ENCODE measurements at regions not wholly inside any gene's neighbourhood (a gene's known extent, or its start where the extent isn't known, plus 50 kb on each side); places are given as distances from the start of the nearest gene placed in this dataset.
"Not testable (repeated sequence)": the region's sequence is repeated elsewhere in the genome, so short reads cannot be mapped to it uniquely, and the experiment has no call there.

DNA sequence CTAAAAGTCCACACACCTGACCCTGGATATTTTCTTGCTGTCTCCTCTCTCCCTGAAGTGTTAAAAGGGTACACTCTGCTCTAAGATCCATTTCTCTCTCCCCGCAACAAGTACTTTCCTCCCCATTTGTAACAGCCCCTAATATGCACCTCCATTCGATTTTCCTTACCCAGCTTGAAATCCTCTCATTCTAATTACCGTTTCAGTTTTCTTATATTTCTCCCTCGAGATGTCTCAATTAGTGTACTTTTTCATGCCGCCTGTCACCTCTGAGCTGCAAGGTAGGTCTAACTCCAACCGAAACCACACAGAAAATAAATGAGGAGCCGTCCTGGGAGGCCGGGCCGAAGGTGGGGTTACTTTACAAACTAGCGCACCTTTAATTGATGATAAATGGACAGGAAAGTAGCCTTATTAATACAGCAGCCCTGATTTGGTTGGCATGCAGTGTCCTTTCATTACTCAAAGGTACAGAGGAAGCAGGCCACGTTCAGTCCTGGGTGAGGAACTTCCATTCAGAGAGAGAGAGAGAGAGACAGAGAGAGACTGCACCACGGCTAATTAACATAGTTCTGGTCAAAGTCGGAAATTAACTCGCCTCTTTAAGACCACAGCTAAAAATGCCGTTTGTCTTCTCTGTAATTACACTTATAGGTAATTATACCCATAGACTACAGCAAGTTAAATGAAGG lies 319.9 kb downstream of the ARRDC4 start:
- DNase-seq: no peak

DNA sequence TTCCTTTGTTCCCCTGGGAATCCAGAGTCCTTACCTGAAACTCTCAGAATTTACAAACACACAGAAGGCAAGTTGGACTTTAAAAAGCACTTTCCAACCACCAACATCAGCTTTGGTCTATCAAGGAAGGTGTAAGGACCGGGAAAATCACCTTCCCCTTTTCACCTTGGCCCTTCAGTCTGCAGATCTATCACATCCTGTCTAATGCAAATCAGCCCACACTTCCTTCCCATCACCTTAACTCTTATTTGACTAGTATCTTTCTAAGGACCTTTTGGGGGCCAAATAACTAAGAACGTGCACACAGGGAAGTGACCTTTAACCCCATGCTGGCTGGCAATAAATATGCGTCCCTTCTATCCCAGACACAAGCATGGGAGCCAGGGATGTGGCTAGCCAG lies 320.6 kb downstream of the ARRDC4 start:
- DNase-seq: no peak

DNA sequence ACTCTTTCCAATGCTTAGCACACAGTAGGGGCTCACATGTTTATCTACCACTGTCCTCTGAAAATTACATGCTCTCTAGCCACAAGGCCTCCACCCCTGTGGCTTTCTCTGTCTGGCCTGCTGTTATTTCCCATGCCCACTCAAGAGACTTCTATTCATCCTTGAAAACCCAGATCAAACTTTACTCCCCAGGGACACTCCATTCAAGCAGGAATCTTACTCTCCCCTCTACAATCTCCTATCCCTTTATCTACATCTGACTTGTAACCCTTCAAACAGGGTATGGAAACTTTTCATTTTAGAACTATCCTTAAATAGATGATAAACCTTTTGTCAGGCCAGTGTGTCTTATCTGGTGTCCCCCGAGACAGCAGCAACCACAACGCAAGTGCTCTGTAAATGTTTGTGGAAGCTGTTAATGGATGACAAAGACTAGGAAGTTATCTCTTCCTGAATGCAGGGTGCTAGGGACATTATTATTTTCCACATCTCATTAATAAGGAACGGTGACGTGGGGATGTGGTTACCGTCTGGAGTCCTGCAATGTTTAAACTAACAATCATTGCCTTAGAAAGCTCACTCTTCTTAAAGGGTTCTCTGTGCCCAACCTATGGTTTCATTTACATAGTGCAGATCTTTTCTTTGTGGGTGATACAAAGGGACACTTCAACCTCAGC lies 322.3 kb downstream of the ARRDC4 start:
- no peak for DNase-seq

DNA sequence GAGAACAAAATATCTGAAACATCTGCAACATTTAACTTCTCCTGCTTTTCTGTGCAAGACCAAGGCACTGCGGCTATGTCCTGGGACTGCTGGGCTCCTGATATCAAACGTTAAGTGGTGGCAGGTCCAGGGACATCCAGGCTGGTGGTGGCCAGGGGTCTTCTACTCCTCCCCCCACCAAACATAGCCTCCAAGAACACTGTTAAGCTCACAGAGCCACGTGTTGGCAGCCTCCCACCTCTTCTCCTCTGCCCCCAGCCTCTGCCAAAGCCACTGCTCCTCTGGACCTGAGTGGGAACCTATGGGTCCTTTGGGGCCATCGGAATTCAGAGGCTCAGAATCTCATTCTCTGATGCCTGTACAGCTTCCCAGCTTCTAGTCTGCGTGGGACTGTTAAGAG lies 325.7 kb downstream of the ARRDC4 start:
- DNase-seq: no peak

DNA sequence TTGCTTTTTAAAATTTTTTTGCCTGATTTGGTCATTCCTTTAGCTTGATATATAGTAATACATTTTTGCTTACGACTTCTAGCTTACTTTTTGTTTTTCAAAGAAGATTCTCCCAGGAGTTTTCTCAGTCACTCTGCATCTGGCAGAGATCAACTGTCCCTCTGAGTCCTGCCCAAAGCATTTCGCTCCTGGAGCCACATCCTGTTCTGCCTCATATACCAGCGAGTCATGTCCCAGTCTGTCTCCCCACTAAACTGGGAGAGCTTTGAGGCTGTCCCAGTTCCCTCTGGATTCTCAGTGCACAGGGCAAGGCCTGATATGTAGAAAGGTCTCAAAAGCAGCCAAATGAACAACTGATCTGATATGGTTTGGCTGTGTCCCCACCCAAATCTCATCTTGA lies 326.3 kb downstream of the ARRDC4 start:
- DNase-seq: no peak

DNA sequence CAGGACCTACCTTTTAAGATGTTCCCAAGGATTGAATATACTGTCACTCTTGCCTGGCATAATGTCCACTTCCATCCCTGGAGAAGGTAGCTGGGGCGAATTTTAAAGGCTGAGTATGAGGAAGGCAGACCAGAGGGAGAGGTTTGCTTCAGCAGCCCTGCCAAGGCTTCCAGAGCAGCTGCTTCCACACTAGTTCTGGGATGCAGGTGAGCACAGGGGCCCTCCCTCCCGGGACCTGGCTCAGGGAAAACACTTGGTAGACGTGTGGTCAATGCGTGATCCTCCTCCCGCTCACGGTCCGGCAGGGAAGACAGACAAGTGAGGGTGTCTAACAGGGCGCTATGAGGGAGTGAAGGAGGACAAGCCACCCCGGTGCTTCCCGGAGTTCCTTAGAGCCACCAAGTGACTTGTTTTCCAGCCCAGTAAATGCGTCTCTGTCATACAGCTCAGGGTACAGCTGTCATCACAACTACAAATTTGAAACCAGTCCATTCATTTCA lies 327.6 kb downstream of the ARRDC4 start:
- no peak for DNase-seq

DNA sequence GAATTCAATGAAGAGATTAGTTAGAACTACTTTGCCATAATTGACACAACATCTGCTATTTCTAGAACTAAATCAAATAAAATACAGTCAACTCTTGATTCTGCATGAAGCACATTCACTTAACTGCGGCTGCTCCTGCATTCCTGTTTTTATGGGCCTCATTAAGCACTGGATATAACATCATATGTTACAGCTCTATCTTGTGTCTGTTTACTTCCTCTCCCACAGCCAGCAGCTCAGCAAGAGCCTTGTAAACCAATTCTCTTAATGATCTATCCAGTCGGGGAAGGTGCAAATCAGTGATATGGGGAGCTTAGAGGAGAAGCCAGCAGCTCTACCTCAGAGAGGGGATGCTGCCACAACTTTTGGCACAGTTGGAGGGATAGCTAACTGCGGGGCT lies 329.2 kb downstream of the ARRDC4 start:
- DNase-seq: no peak

DNA sequence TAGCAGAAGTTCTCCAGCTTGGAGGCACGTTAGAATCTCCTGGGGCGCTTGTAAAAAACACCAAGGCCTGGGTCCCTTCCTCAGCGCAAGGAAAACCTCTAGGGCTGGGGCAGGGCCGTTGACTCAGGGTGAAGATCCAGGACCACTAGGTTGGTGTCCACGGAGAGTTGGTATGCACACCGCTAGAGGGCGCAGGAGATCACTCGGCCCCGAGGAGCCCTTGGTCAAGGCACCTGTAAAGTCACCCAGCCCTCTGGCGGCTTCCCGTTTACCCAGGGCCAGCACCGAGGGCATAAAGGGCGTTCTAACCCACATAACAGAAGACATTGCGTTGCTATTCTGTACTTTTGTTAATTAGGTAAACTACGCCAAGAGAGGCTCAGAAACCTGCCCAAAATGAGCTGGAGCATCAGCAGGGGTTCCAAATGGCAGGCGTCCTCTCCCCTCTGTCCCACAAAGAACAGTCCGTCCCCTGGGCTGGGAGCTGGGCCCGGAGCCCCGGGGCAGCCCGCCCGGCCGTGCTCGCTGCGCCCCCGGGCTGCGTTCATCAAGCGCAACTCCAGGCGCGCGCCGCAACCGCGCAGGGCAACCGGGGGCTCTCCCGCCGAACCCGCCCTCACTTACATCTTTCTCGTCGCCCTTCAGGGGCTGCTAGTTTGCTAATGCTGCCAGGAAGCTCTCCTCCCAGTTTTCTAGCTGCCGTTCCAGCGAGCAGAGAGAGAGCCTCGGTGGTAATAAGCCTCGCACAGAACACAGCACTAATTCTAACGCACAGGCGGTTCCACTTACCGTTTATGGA lies 332.1 kb downstream of the ARRDC4 start:
- DNase-seq: no peak

DNA sequence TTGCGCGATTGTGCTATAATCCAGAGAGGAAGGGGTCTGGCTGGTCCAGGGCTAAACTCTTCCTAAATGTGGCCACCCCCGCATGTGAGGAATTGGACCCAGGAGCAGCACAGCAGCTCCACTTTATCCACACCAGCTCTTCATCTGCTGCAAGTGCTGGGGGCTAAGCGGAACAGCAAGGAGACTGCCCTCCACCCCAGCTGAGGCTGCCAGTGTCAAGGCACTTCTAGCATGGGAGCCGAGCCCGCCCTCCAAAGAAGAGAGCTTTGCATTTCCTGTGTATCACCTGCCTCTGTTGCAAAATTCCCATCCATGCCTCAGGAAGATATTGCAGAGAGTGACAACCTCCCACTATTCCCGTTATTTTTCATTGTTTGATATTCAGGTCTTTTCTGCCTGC lies 333.6 kb downstream of the ARRDC4 start:
- DNase-seq: no peak

DNA sequence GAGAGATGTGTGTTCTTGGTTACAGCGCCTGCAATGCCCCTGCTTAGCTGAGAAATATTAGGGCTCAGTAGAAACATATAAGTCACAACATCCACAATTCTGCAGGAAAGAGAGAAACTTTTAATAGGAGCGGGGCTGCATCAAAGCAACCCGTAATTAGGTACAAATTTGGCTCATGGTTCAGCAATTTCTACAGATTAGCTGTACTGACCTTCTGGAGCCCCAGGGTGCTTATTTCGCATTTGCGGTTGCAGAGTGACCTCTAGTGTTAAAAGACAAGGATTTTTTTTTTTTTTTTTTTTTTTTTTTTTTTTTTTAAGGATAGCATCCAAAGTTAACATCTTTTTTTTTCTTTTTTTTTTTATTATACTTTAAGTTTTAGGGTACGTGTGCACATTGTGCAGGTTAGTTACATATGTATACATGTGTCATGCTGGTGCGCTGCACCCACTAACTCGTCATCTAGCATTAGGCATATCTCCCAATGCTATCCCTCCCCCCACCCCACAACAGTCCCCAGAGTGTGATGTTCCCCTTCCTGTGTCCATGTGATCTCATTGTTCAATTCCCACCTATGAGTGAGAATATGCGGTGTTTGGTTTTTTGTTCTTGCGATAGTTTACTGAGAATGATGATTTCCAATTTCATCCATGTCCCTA lies 334.7 kb downstream of the ARRDC4 start:
- DNase-seq: not testable (repeated sequence)

DNA sequence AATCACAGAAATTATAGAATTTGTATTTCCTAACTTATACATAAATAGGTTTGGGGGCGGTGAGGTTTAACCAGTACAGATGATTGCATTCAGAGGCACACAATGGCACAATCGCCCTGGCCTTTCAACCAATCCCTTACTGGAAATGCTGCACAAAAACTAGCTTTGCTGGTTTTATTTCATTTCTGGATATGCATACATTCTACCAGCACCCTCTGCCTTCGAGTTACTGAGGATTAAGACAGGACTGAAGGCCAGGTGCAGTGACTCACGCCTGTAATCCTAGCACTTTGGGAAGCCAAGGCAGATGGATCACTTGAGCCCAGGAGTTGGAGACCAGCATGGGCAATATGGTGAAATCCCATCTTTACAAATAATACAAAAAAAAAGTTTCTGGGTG lies 336.1 kb downstream of the ARRDC4 start:
- DNase-seq: no peak

DNA sequence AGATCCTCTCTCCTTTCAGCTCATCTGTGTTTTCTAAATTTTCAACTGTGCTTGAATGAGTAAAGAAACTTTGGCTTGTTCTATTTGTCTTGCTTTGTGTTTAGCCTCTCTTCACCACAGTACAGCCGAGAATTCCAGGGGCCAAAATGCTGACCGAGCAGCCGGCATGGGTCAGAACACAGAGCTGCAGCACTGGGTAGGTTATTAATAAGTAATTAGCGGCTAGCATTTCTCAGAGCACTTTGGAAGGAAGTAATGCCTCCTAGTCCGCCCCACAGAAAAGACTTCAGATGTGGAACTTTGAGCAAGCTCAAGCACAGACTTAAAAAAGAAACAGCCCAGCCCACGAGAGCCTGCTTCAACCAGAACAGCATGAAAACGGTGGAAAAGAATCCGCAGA lies 343.9 kb downstream of the ARRDC4 start:
- no peak for DNase-seq

DNA sequence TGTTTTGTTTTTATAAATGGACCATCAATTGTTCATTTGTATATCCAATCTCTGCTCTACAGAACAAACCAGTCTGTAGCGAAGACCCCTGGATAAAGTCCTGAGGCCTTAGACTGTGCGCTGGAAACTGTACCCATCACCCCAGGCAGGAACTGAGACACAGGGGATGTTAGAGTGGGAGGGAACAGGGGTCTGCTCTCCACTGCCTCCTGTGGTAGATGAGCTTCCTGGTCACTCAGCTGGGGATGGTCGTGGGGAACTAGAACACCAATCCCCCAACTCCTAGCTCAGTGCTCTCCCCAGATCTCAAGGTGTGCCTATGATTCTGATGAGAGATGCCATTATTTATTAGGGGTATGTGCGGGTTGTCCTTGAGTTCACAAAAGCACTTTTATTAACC lies 340.2 kb upstream of the IGF1R start:
- no peak for DNase-seq

DNA sequence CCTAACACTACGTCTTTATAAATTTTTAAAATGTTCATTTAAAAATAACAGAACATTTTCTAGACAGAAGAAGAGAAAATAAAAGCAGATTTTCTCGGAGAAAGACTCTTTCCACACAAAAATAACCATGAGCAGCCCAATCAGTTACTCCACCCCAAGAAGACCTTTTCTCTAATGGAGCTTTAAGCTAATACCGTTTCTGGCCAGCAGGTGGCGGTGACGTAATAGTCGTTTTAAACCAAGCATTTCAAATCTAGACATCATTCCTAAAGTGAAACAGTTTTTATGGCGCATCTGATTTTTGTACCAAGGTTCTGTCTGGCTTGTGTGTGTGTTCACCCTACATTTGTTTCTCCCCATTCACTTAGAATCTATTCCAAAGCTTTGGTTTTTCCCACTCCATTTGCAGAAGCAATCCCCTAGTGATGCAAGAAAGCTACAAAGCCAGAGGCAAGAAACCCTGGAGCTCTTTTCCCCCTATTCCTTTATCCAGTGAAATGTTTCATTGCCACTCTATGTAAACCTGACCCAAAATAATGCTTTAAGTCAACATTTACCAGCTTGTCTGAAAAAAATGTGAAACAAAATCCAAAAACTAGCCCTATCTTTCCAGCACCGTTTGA lies 336.7 kb upstream of the IGF1R start:
- peak; percentile 44 to 55 for DNase-seq

DNA sequence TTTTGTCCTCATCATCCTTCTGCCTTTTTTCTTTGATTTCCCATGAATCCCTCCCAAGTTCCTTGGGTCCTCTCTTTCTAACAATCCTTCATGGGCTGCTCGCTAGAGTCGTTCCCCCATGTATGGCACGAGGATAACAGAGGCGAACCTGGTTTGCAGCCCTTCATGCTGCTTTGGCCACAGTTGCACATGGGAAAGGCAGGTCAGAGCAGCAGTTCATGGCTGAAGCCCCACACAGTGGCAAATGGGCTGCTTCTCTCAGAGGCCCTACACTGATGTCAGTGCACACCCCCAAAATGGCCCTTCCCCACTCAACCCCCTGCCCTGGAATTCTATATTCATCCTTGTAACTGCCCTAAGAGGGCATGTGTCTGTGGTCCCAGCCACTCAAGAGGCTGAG lies 335.4 kb upstream of the IGF1R start:
- no peak for DNase-seq

DNA sequence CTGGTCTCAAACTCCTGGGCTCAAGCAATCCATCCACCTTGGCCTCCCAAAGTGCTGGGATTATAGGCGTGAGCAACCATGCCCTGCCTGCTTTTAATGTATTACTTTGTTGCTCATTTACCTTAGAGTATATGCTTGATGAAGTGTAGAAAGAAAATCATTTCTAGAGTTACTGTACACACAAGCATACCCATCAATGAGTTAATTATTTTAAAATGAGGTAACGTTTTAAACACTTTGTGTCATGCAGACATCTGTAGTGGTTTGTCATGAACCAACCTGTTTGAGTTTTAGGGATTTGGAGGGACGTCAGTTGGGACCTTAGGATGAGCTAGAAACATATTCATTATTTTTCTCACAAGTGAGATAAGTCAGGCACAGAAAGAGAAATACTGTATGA lies 332.4 kb upstream of the IGF1R start:
- no peak for DNase-seq

DNA sequence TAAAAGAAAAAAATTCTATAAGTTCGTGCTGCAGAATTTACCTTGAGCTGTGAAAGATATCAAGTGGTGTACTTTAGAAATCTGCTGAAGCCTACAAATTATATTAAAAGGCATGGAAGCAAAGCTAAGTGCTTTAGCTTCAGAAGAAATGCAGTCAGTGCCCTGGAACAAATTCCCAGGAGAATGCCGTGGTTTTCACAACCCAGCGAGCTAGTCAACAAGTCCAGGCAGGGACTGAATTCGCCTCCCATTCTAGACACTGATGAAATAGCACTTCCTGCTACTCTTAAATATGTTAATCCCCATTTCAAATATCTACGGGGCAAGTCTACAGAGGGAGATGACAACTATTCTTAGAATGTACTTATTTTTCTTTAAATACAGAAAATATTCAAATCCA lies 326.4 kb upstream of the IGF1R start:
- DNase-seq: no peak

DNA sequence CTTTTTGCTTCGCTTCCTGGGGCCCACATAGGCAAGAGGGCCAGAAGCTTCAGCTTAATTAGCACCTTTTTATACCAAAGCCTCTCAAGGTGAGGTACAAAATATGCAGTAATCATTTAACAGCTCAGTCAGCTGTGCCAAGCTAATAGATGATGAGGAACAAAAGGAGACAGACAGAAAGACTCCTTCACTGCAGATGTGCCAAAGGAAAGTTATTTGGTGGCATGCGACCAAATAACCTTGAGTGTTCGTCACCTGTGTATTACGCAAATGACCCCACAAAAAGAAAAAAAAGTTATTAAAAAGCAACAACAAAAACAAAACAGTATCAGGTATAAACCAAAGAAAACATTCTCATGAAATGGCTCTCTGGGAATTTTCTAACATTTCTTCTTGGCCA lies 325.8 kb upstream of the IGF1R start:
- no peak for DNase-seq

DNA sequence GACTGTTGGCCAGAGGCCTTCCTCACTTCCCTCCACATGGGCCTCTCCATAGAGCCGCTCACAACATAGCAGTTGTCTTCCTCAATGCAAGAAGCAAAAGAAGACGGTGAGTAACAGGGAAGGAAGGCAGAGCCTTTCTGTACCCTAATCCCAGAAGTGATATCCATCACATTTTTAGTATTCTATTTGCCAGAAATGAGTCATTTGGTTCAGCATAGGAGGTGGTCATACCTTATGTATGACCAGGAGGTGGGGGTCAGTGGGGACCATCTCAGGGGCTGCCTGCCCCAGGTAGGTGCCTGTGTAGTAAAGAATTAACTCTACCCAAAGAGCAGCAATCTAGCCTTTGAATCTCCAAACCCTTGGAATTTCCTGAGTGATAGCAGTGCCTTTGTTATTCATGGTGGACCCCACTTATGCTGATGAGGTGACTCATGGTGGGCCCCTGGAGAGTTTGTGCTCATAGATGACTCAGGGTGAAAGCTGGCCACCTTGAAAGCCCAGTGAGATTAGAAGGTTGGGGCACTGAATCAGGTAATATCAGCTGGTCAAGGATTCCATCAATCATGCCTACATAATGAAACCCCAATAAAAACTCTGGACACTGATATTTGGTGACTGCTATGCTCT lies 323.9 kb upstream of the IGF1R start:
- DNase-seq: no peak

DNA sequence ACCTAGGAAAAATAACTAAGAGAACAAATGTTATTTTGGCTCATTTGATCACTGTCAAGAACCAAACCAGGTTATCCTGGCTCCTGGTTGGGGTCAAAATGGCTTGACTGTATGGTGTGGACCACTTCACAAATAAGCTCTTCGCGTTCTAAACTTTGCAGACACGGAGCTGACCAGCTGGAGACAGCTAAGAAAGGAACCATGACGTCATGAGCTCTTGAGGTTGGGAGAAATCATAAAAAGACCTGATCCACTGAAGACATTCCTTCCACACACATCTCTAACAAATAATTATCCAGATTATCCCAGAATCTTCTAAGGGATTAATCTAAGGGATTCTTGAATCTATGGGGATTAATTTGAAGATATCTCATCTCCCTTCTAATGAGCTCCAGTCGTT lies 321.5 kb upstream of the IGF1R start:
- no peak for DNase-seq

DNA sequence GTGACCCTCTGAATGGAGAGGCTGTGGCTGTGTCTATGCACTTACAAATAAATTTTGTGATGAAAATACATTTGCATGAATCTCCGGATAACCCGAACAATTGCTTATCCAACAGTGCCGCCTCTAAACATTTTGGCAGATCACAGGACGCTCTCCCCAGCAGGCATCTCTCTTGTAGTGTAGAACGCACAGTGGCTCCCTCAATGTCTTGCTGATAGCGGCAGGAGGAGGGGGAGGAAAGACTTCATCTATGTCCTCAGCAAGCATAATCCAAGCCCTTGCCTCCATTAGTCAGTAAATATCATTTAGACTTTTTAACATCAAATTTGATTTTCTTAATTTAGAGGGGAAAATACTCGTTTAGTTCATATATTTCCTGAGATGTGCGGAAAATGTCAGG lies 318.1 kb upstream of the IGF1R start:
- no peak for DNase-seq

DNA sequence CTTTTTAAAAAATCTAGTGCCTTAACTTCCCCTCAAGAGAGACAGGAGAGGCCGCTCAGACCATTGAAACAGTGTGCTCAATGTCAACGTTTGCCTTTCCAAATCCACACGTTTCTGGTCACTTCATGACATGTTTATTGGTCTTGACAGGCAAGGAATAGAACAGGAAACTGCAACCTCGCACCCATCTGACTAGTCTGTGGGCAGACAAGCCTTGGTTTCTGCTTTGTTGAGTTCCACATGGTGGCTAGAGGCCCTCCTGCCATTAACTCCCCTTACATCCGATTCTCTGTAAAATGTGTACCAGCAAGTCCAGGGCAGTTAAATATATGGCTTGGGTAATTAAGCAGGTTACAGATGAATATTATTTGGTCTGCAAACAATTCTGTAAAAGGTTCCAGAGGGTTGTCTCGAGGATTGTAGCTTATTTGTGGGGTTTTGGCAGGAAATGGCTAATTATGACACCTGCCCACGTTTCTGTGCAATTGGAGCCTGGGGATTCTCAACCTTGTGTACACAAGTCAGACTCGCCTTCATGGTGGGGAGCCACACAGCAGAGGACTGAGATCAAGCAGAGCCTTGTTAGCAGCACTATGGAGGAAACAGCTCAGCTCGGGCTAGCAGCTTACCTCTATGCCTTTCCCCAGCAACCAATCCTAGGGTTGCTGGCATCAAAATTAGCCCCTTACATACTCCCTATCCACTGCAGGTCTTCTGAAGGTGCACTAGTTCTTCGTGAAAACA lies 317.5 kb upstream of the IGF1R start:
- no peak for DNase-seq
